ENCODE measurements at regions not wholly inside any gene's neighbourhood (a gene's known extent, or its start where the extent isn't known, plus 50 kb on each side); places are given as distances from the start of the nearest gene placed in this dataset.

DNA sequence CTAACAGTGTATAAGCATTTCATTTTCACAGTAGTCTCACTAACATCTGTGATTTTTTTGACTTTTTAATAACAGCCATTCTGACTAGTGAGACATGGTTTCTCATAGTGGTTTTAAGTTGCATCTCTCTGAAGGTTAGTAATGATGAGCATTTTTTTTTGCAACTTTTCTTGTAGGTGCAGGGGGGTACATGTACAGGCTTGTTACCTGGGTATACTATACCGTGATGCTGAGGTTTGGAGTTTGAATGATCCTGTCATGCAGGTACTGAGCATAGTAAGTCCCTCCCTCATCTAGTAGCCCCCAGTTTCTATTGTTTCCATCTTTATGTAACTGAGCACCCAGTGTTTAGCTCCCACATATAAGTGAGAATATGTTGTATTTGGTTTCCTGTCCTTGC is 444.6 kb upstream of the DAB2 start:
- no peaks in the 10 kb centered on the region for H3K27me3 ChIP-seq
- TF ChIP-seq, protein P1, sequence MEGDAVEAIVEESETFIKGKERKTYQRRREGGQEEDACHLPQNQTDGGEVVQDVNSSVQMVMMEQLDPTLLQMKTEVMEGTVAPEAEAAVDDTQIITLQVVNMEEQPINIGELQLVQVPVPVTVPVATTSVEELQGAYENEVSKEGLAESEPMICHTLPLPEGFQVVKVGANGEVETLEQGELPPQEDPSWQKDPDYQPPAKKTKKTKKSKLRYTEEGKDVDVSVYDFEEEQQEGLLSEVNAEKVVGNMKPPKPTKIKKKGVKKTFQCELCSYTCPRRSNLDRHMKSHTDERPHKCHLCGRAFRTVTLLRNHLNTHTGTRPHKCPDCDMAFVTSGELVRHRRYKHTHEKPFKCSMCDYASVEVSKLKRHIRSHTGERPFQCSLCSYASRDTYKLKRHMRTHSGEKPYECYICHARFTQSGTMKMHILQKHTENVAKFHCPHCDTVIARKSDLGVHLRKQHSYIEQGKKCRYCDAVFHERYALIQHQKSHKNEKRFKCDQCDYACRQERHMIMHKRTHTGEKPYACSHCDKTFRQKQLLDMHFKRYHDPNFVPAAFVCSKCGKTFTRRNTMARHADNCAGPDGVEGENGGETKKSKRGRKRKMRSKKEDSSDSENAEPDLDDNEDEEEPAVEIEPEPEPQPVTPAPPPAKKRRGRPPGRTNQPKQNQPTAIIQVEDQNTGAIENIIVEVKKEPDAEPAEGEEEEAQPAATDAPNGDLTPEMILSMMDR (IDR thresholded peaks at IDR 0.05) = no peak
- H3K27ac ChIP-seq = no peak overlapping the region
- no peak for DNase-seq (ENCODE audit: low spot score in 2 of 2)
- H3K4me1 ChIP-seq = no peaks in the 10 kb centered on the region
- H3K9me3 ChIP-seq = no peaks in the 10 kb centered on the region
- 68% methylated on average over 1 of the region's 1 CpG for whole genome bisulfite sequencing
- no peaks in the 10 kb centered on the region for H3K36me3 ChIP-seq
- no peak overlapping the region for H3K4me3 ChIP-seq

DNA sequence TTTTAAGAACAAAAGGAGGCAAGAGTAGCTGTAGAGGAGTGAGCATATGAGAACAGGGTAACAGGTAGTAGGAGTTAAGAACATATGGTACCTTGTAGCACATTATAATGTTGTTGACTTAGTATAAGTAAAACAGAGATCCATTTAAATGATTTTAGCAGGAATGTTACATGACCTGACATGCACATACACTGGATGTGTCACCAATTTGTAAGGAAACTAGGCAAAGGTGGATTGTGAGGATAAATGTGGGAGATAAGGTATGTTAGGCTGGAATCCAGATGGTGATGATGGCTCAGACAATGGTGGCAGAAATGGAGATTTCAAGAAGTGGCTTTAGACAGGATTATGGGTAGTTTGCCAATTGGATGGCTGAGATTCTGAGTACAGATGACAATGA is 443.1 kb upstream of the DAB2 start:
- H3K36me3 ChIP-seq = no peaks in the 10 kb centered on the region
- no peak overlapping the region for H3K27ac ChIP-seq
- TF ChIP-seq, protein P1 (IDR thresholded peaks at IDR 0.05) = no peak
- TF ChIP-seq POLR2A (IDR thresholded peaks at IDR 0.05) (no peak), POLR2AphosphoS5 (IDR thresholded peaks at IDR 0.05) (no peak), EP300 (IDR thresholded peaks at IDR 0.05) (no peak)

DNA sequence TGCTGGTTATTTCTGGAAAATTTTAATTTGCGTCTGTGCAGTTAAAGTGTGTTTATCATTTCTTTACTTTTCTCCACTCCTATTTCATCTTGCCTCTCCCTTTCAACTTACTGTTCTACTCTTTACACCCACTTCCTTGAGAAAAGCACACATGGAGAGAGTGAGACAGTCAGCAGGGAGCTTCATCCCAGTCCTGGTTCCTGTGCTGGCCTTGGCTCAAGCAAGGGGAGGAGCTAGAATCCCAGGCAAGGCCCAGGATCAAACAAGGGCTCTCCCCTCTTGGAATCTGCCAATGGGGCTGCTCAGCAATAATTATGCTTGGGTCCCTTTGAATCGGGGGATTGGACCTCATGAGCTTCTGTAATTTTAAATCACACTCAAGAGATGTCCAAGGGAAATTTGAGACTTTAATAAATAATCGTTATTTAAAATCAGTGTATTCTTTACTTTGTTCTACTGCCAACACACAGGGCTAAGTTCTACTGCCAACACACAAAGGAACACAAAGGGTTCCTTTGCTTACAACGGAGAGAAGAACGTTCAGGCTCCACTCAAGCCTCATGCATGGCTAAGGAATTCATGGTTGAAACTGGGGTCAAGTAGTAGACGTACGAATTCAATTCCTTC is 439.3 kb upstream of the DAB2 start:
- no peaks in the 10 kb centered on the region for H3K36me3 ChIP-seq
- WGBS = 79% methylated on average over 7 of the region's 7 CpGs
- no peak overlapping the region for H3K27ac ChIP-seq
- no peaks in the 10 kb centered on the region for H3K27me3 ChIP-seq
- TF ChIP-seq, protein P1 (IDR thresholded peaks at IDR 0.05) = no peak
- TF ChIP-seq POLR2AphosphoS5 (IDR thresholded peaks at IDR 0.05) (no peak), EP300 (IDR thresholded peaks at IDR 0.05) (no peak), POLR2A (IDR thresholded peaks at IDR 0.05) (no peak)
- DNase-seq (ENCODE audit: low spot score in 2 of 2) = no peak
- no peaks in the 10 kb centered on the region for H3K4me1 ChIP-seq
- H3K4me3 ChIP-seq = no peak overlapping the region
- H3K9me3 ChIP-seq = no peaks in the 10 kb centered on the region

More for the DNA sequence above, 443.1 kb upstream of the DAB2 start:
- no peaks in the 10 kb centered on the region for H3K4me1 ChIP-seq
- H3K27me3 ChIP-seq = no peaks in the 10 kb centered on the region
- no peaks in the 10 kb centered on the region for H3K9me3 ChIP-seq
- no peak for DNase-seq (ENCODE audit: low spot score in 2 of 2)
- no peak overlapping the region for H3K4me3 ChIP-seq

DNA sequence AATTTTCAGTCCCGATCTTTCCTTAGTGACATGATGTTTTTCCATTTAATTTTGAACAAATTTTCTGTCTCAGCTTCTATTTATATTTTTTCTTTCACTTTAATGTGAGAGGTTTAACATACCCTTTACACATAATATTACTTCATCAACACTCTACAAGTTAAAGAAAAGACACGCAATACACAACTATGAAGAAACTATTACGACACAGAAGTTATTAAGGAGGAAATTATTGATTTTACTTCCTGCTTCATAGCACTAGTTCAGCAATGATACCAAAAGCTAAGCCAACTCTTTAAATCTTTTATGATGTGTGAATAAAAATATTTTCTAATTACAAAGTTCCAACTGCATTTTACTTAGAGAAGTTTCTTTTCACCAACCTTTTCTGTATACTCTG is 432.3 kb upstream of the DAB2 start:
- WGBS = 80% methylated on average over 3 of the region's 3 CpGs
- DNase-seq (ENCODE audit: low spot score in 2 of 2) = no peak
- no peak for TF ChIP-seq POLR2AphosphoS5 (IDR thresholded peaks at IDR 0.05)
- TF ChIP-seq, protein P1 (IDR thresholded peaks at IDR 0.05) = no peak
- TF ChIP-seq EP300 (IDR thresholded peaks at IDR 0.05) = no peak
- TF ChIP-seq POLR2A (IDR thresholded peaks at IDR 0.05) = no peak

DNA sequence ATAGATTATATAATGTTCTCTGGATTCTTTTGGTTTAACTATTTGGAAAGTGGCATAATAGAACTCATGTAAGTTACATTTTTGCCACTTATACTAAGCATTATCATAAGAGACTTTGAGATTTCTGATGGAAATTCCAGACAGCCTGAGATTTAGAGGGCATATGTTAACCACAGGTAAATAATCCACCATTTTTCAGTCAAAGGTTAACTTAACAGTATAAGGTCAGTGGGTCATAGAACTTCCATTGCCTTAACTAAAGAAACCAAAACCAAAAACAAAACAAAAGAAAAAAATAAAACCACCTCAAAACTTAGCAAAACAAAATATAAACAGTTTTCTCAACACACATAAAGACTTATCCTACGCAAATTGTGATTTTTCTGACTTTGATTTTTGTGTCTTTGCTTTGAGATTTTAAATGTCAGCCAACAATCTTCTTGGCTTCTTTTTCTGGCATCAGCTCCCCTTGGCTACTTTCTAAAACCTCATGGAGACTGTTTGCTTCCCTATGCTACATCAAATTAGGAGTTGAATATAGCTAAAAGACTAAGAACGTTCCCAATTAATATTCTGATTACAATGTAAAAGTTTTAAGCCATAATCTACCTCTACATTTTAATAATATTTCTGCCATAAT is 430.1 kb upstream of the DAB2 start:
- no peak overlapping the region for H3K4me3 ChIP-seq
- no peaks in the 10 kb centered on the region for H3K4me1 ChIP-seq
- H3K36me3 ChIP-seq = no peaks in the 10 kb centered on the region
- TF ChIP-seq, protein P1 (IDR thresholded peaks at IDR 0.05) = no peak
- TF ChIP-seq EP300 (IDR thresholded peaks at IDR 0.05) = no peak
- TF ChIP-seq POLR2AphosphoS5 (IDR thresholded peaks at IDR 0.05) = no peak
- TF ChIP-seq POLR2A (IDR thresholded peaks at IDR 0.05) = no peak
- 50% methylated on average over 2 of the region's 2 CpGs for WGBS
- no peak for DNase-seq (ENCODE audit: low spot score in 2 of 2)
- H3K9me3 ChIP-seq = no peaks in the 10 kb centered on the region
- H3K27ac ChIP-seq = no peak overlapping the region
- no peaks in the 10 kb centered on the region for H3K27me3 ChIP-seq

More for the DNA sequence above, 432.3 kb upstream of the DAB2 start:
- Histone ChIP-seq H3K9me3 (no peaks in the 10 kb centered on the region), H3K4me1 (no peaks in the 10 kb centered on the region), H3K4me3 (no peak overlapping the region), H3K36me3 (no peaks in the 10 kb centered on the region), H3K27ac (no peak overlapping the region), H3K27me3 (no peaks in the 10 kb centered on the region)
